HL-60 (cell line): ENCODE measurements at regions not wholly inside any gene's neighbourhood (a gene's known extent, or its start where the extent isn't known, plus 50 kb on each side); places are given as distances from the start of the nearest gene placed in this dataset.

ENCODE experiments used
- DNase-seq, 2 experiments: peaks; one replicate each; pipeline ENCODE4 v3.0.0-alpha.2; 2010 to 2020; ENCODE audit warnings: low read depth in 1 of 2, low spot score in 1 of 2
- H3K27ac ChIP-seq: fragments of 250-450 bp; sonication (Bioruptor Pico); replicated peaks from 2 replicates; pipeline ENCODE4 v1.5.1; 2020; ENCODE audit warnings: mild to moderate bottlenecking, moderate library complexity
- H3K27me3 ChIP-seq: fragments of 250-450 bp; sonication (Bioruptor Pico); 2 replicates; pipeline ENCODE4 v1.5.1; 2021; ENCODE audit warnings: mild to moderate bottlenecking, moderate library complexity; ENCODE audit not compliant: insufficient read depth, poor library complexity, severe bottlenecking
- H3K4me3 ChIP-seq: replicated peaks from 2 replicates; pipeline ENCODE4 v1.5.1; 2011; ENCODE audit warnings: mild to moderate bottlenecking, control low read depth, low read length; ENCODE audit not compliant: insufficient read depth
- CTCF ChIP-seq: IDR thresholded peaks from one replicate; pipeline ENCODE4 v1.5.1; 2011; ENCODE audit warnings: low read length, control low read depth, inconsistent platforms; ENCODE audit not compliant: insufficient read depth
- GABPA ChIP-seq: IDR thresholded peaks from 2 replicates; pipeline ENCODE4 v1.6.1; 2012; ENCODE audit warnings: low read depth
- POLR2AphosphoS5 ChIP-seq: IDR thresholded peaks from 2 replicates; pipeline ENCODE4 v1.6.1; 2012; ENCODE audit warnings: low read depth
- REST ChIP-seq: IDR thresholded peaks from 2 replicates; pipeline ENCODE4 v1.6.1; 2012; ENCODE audit warnings: low read depth; ENCODE audit not compliant: insufficient replicate concordance
- SPI1 ChIP-seq: IDR thresholded peaks from 2 replicates; pipeline ENCODE4 v1.6.1; 2012; ENCODE audit warnings: low read depth, mild to moderate bottlenecking, borderline replicate concordance

DNA sequence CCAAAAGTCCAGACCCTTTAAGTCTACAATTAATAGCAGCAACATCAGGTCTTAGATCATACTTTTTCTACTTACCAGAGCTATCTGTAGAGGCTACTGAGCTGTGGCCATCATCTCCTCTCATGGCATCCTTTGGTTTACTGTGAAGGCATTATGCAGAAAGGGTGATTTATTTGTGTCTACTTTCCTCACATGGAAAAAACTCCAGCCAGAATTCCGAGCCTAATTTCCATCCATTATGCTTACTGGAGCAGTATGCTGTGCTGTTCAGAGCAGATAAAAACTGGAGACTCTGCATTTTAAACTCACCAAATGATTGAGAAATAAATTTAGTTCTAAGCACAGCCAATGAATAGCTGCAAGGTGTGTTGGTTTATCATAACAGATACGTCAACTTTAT, 581.8 kb downstream of the ETS1 start:
- Histone ChIP-seq H3K27ac (no peak overlapping the region), H3K4me3 (no peak overlapping the region), H3K27me3 (peaks cover 3% of the 10 kb centered on the region)
- TF ChIP-seq CTCF (no peak), GABPA (no peak), REST (no peak), SPI1 (no peak), POLR2AphosphoS5 (no peak)
- DNase-seq: no peak

GRCh38 chr11:127998421-127998820, 588.9 kb downstream of the ETS1 start:
- no peak for TF ChIP-seq SPI1
- Histone ChIP-seq H3K4me3 (no peak overlapping the region), H3K27me3 (peaks cover 3% of the 10 kb centered on the region), H3K27ac (no peak overlapping the region)
- DNase-seq: no peak

GRCh38 chr11:127997594-127997993, 589.8 kb downstream of the ETS1 start:
- H3K27ac ChIP-seq: no peak overlapping the region
- DNase-seq: no peak
- no peak overlapping the region for H3K4me3 ChIP-seq
- no peak for TF ChIP-seq SPI1
- no peak for TF ChIP-seq REST
- no peak for TF ChIP-seq POLR2AphosphoS5
- no peak for TF ChIP-seq CTCF
- no peak for TF ChIP-seq GABPA
- peaks cover 3% of the 10 kb centered on the region for H3K27me3 ChIP-seq

GRCh38 chr11:127996825-127997224, 590.5 kb downstream of the ETS1 start:
- DNase-seq: no peak
- no peak for TF ChIP-seq REST
- TF ChIP-seq CTCF: no peak
- no peak for TF ChIP-seq SPI1
- no peak for TF ChIP-seq GABPA
- TF ChIP-seq POLR2AphosphoS5: no peak
- Histone ChIP-seq H3K4me3 (no peak overlapping the region), H3K27me3 (no peaks in the 10 kb centered on the region), H3K27ac (no peak overlapping the region)
